ENCODE measurements at regions not wholly inside any gene's neighbourhood (a gene's known extent, or its start where the extent isn't known, plus 50 kb on each side); places are given as distances from the start of the nearest gene placed in this dataset.

- Histone ChIP-seq H3K4me2 (ENCODE audit: control insufficient read depth, extremely low read depth, insufficient read depth, low read depth, low read length) (no peak overlapping the region), H3K4me1 (ENCODE audit: control insufficient read depth, extremely low read depth, insufficient read depth, low read length) (no peaks in the 10 kb centered on the region), H3K79me2 (ENCODE audit: control insufficient read depth, insufficient read depth, low read length) (no peaks in the 10 kb centered on the region), H4K20me1 (ENCODE audit: control insufficient read depth, extremely low read depth, insufficient read depth, low read length) (no peaks in the 10 kb centered on the region), H3K9me3 (ENCODE audit: control insufficient read depth, low read depth, low read length) (no peaks in the 10 kb centered on the region), H3K9me1 (ENCODE audit: control insufficient read depth, extremely low read depth, insufficient read depth, low read length) (no peaks in the 10 kb centered on the region), H2AFZ (ENCODE audit: control insufficient read depth, low read length) (no peak overlapping the region), H3K4me3 (ENCODE audit: control insufficient read depth in 2 of 3, extremely low read depth in 1 of 3, insufficient read depth in 2 of 3, low read depth in 1 of 3, low read length in 3 of 3) (no peak overlapping the region), H3K27ac (ENCODE audit: control insufficient read depth, insufficient read depth, low read length) (no peak overlapping the region), H3K36me3 (ENCODE audit: control insufficient read depth in 2 of 2, extremely low read depth in 1 of 2, insufficient read depth in 2 of 2, low read length in 2 of 2) (no peaks in the 10 kb centered on the region), H3K9ac (ENCODE audit: control insufficient read depth, extremely low read depth, insufficient read depth, low read length) (no peak overlapping the region), H3K27me3 (ENCODE audit: control insufficient read depth, extremely low read depth, insufficient read depth, low read length) (no peaks in the 10 kb centered on the region)
- DNase-seq (ENCODE audit: low read depth, low spot score), result no peak
- dilution Hi-C loops (cut with MboI; ENCODE audit: extremely low pct_ligation_motif_present, low sequenced_read_pairs), result no loop called here
- TF ChIP-seq CTCF (optimal IDR thresholded peaks at IDR 0.05 in 1 of 3, IDR thresholded peaks at IDR 0.05 in 1 of 3, conservative IDR thresholded peaks at IDR 0.05 in 1 of 3; ENCODE audit: extremely low read depth in 1 of 3, insufficient read depth in 2 of 3, low read length in 3 of 3), result no peak
- TF ChIP-seq EZH2 (IDR thresholded peaks at IDR 0.05; ENCODE audit: low read length), result no peak
- no peak for FAIRE-seq
Observed at GRCh38 chr12:25794571-25794970, 163.9 kb upstream of the RASSF8 start.

- no peak overlapping the region for H3K4me3 ChIP-seq (ENCODE audit: control insufficient read depth in 2 of 3, extremely low read depth in 1 of 3, insufficient read depth in 2 of 3, low read depth in 1 of 3, low read length in 3 of 3)
Observed at GRCh38 chr12:25796523-25797000, 161.9 kb upstream of the RASSF8 start.

More at GRCh38 chr12:25796523-25797000, 161.9 kb upstream of the RASSF8 start:
- dilution Hi-C loops (cut with MboI; ENCODE audit: extremely low pct_ligation_motif_present, low sequenced_read_pairs), result no loop called here
- H3K9me3 ChIP-seq (ENCODE audit: control insufficient read depth, low read depth, low read length), result no peaks in the 10 kb centered on the region
- FAIRE-seq (no peak), DNase-seq (ENCODE audit: low read depth, low spot score) (no peak)
- H2AFZ ChIP-seq (ENCODE audit: control insufficient read depth, low read length), result no peak overlapping the region
- H3K9ac ChIP-seq (ENCODE audit: control insufficient read depth, extremely low read depth, insufficient read depth, low read length), result no peak overlapping the region
- H3K9me1 ChIP-seq (ENCODE audit: control insufficient read depth, extremely low read depth, insufficient read depth, low read length), result no peaks in the 10 kb centered on the region
- no peak overlapping the region for H3K4me2 ChIP-seq (ENCODE audit: control insufficient read depth, extremely low read depth, insufficient read depth, low read depth, low read length)
- no peaks in the 10 kb centered on the region for H3K79me2 ChIP-seq (ENCODE audit: control insufficient read depth, insufficient read depth, low read length)
- H3K27me3 ChIP-seq (ENCODE audit: control insufficient read depth, extremely low read depth, insufficient read depth, low read length), result no peaks in the 10 kb centered on the region
- H3K36me3 ChIP-seq (ENCODE audit: control insufficient read depth in 2 of 2, extremely low read depth in 1 of 2, insufficient read depth in 2 of 2, low read length in 2 of 2), result no peaks in the 10 kb centered on the region
- TF ChIP-seq CTCF (optimal IDR thresholded peaks at IDR 0.05 in 1 of 3, IDR thresholded peaks at IDR 0.05 in 1 of 3, conservative IDR thresholded peaks at IDR 0.05 in 1 of 3; ENCODE audit: extremely low read depth in 1 of 3, insufficient read depth in 2 of 3, low read length in 3 of 3), result no peak
- no peak for TF ChIP-seq EZH2 (IDR thresholded peaks at IDR 0.05; ENCODE audit: low read length)
- peaks cover 4% of the 10 kb centered on the region for H3K4me1 ChIP-seq (ENCODE audit: control insufficient read depth, extremely low read depth, insufficient read depth, low read length)
- no peaks in the 10 kb centered on the region for H4K20me1 ChIP-seq (ENCODE audit: control insufficient read depth, extremely low read depth, insufficient read depth, low read length)
- H3K27ac ChIP-seq (ENCODE audit: control insufficient read depth, insufficient read depth, low read length), result no peak overlapping the region
